Activated CD4-positive, alpha-beta T cell treated with anti-CD3 and anti-CD28 coated beads, Interleukin-10, Interleukin-2, amounts not matched to agents 100 ng/mL and 50 ng/mL, durations not matched to agents 16 hours and 8 hours (primary cell): ENCODE measurements at regions not wholly inside any gene's neighbourhood (a gene's known extent, or its start where the extent isn't known, plus 50 kb on each side); places are given as distances from the start of the nearest gene placed in this dataset.
"Not testable (repeated sequence)": the region's sequence is repeated elsewhere in the genome, so short reads cannot be mapped to it uniquely, and the experiment has no call there.

Experiments
- DNase-seq: peaks from one replicate; pipeline ENCODE4 v3.0.0-alpha.2; 2020

DNA sequence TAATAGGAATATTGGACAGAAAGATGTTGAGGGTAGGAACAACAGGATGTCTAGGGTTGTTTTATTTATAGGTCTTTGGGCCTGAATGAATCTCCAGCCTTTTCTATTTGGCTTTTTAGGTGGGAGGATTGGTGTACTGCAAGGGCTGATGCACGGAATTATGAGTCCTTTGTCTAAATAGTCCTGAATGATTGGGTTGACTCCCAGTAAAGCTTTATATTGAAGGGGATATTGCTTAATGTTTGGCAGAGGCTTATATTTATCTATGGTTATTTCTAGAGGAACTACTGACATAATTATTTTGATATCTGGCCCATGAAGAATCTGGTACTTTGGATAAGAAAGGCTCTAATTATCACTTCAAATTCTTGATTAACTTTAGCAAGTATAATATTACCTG is 253.6 kb upstream of the AVPR1A start:
- no peak for DNase-seq

DNA sequence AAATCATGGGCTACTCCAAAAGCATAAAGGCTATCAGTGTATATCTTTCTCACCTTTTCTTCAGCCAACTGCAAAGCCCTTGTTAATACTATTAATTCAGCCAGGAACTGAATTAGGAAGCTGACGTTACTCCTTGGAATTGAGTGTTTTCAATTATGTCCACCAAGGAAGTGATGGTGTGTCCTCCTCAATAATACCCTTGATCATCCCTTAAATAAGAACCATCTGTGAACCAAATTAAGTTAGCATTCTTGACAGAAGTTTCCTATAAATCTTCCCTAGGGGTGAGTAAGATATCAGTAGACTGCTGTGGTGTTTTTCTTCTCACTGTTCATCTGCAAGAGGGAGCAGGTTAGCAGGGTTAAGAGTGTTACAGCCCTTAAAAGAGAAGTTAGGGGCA is 252.3 kb upstream of the AVPR1A start:
- no peak for DNase-seq

DNA sequence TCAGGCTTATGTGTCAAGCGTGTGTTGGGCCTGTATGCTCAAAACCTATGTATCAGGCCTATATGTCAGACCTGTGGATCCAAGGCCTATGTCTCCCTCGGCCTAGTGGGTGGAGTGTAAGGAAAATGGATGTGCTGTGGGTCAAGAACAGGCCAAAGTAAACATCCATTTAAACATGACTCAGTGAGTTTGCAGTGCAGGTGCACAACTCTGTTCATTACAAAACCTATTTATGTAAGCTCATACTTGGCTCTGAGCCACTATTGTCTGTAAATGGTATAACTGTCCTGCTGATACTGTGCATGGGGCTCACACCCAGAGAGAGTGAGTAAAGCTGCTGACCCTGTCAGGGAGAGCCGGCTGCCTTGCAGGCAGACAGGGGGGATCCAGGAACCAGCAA is 249.7 kb upstream of the AVPR1A start:
- no peak for DNase-seq

DNA sequence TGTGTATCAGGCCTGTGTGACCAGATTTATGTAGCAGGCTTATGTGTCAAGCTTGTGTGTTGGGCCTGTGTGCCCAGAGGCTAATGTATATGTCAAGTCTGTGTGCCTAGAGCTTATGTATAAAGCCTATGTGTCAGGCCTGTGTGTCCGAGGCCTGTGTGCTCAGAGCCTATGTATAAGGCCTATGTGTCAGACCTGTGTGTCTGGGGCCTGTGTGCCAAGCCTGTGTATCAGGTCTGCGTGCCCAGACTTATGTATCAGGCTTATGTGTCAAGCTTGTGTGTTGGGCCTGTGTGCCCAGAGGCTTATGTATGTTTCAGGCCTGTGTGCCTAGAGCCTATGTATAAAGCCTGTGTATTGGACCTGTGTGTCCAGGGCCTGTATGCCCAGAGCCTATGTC is 249.3 kb upstream of the AVPR1A start:
- DNase-seq, result no peak

DNA sequence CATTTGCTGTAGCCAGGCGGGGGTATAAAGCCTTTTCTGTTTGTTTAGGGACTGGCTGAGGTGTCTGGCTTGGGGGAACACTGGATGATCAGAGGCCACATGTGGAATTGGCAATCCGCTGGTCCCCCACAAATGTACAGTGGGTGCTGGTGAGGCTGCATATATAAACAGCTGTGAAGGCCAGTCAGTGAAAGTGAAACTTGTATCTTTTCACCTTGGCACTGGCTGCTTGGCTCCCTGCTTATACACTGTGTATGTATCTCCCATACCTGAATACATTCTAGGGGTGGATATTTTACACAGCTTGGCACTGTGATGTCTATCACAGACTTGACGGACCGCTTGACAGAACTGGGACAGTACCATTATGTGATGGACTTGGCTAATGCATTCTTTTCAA is 246.8 kb upstream of the AVPR1A start:
- no peak for DNase-seq

DNA sequence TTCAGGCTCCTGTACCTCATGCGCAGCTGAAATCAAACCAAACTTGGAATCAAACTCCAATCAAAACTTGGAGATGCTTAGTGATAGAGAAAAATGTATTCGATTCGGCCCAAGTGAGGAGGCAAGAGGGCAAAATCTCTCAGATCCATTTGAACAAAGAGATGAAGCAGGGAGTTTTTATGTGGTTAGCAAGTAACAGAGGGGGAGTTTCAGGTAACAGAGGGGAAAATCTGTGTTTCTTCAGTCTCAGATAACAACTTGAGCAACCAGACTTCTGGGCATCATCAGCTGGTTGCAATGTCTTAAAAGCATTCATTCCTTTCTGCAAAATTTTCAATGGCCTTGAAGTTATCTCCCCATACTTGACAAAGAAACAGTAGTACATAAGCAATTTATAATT is 245.1 kb upstream of the AVPR1A start:
- no peak for DNase-seq

DNA sequence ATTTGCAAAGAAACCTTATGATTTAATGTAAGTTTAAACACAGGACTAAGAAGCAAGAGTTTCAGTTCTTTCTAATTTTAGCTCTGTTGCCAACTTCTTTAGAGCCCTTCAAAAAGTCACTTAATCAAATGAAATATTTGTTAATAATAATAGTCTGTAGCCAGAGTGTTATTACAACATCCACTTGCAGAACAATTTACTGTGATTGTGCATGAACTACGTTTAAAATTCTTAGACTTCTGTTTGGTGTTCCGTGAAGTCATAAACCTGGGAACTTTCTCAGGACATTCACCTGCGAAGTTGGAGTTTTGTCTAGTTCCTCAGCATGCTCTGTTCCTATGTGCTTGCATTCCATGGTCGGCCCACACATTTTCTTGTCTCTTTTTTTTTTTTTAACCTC is 244.0 kb upstream of the AVPR1A start:
- no peak for DNase-seq

DNA sequence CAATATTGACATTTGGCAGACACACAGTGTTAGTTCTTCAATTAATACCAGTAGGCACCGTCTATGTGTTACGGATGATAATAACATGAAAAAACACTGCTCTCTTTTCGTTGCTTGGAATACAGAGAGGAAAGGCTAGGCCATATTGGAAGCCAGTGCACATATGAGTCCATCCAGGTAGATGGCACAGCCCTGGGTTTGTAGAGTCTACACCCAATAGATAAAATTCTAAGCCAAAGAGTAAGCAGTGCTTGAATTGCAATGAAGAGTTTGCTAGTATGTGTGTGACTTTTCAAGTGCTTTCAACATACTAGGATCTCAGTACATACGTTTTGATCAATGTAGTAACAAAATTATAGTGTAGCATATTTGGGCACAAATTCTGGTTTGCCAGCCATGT is 243.3 kb upstream of the AVPR1A start:
- DNase-seq, result no peak

DNA sequence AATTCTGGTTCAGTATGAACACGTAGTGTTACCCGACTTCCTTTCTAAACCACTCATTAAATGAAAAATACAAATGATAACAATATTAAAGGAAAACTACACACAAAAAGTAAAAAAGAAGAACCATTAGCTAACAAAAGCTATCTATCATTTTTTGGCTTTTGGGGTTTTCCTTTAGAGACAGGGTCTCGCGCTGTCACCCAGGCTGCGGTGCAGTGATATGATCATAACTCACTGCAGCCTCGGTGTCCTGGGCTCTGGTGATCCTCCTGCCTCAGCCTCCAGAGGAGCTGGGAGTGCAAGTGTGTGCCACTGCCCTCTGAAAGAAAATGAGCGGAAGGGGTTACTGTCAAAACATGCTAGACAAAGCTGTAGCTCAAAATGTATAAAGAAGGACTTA is 238.2 kb upstream of the AVPR1A start:
- no peak for DNase-seq

DNA sequence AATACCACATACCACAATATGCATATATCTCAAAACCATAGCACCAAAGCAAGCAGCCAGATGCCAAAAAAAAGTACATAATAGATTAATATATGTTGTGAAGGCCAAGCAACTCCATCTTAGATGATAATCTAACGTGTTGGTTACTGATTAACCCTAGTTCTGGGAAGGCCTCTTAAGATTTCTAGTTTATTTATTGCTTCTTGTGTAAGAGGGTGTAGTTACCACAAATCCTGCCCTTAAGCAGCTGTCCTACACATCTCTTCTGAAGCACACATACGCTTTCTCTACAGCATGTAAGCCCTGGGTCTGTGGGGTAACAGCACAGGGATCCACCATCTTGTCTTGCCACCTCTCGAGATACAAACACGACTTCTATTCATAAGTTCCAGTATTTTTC is 236.8 kb upstream of the AVPR1A start:
- DNase-seq, result no peak

DNA sequence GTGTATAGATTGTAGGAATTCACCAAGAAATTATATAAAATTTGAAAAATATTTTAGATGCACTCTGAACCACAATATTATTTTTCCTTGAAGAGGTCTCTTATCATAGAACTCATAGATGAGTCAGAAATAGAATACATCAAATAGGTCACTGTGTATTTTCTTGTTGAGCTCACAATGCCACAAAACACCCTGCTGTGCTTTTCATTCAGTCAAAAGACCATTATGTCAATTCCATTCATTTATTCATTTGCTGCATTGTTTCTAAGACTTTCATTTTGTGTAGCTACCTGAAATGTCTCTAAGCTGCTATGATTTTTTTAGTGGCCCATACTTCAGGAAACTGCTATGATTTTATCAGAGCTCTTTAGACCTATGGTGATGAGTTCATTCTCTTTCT is 231.9 kb upstream of the AVPR1A start:
- DNase-seq, result no peak

DNA sequence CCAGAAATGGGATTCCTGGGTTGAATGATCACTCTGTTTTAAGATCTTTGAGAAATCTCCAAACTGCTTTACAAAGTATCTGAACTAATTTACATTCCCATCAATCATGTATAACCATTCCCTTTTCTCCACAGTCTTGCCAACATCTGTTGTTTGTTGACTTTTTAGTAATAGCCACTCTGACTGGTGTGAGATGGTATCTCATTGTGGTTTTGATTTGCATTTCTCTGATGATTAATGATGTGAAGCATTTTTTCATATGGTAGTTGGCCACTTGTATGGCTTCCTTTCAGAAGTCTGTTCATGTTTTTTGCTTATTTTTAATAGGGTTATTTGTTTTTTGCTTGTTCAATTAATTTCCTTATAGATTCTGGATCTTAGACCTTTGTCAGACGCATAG is 211.8 kb upstream of the AVPR1A start:
- no peak for DNase-seq

DNA sequence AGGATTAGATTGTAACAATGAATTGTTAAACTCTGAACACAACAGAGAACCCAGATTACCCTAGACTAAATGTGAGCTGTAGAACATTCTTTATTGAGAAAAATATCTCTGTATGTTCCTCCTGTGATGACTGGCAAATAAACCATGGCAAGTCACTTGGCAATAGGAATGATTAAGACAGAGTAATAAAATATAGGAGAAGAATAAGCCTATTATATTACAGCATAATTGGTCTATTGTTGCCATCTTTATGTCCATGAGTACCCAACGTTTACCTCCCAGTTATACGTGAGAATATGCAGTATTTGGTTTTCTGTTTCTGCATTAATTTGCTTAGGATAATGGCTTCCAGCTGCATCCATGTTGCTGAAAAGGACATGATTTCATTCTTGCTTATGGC is 211.2 kb upstream of the AVPR1A start:
- DNase-seq, result no peak

DNA sequence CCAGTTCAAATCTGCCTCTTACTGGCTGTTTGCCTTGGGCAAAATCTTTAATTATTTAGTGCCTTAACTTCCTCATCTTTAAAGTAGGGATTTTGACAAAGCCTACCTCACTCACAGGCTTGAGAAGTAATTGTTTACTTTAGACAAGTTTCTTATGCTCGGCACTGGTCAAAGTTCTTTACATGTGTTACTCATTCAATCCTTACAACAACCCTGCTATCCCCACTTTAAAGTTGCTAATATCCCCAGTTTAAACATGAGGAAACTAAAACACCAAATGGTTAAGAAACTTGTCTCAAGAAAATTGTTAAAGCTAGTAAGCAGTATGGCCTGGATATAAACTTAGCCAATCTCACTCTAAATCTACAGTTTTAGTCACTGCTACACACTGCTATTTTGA is 204.0 kb upstream of the AVPR1A start:
- no peak for DNase-seq

DNA sequence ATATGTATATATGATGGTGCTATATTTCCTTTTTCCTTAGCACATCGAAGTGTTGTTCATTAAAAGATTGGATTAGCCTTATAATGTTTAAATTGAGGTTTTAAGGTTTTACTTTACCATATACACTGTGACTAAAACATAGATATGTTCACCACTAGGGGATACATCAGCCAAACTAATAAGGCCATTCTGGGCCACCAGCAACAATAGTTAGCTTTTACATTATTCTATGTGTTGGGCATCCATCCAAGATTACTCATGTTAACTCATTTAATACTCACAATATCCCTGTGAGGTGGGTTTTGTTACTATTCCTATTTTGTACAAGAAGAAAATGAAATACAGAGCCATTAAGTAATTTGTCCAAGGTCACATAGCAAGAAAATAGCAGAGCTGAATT is 202.6 kb upstream of the AVPR1A start:
- DNase-seq, result no peak

DNA sequence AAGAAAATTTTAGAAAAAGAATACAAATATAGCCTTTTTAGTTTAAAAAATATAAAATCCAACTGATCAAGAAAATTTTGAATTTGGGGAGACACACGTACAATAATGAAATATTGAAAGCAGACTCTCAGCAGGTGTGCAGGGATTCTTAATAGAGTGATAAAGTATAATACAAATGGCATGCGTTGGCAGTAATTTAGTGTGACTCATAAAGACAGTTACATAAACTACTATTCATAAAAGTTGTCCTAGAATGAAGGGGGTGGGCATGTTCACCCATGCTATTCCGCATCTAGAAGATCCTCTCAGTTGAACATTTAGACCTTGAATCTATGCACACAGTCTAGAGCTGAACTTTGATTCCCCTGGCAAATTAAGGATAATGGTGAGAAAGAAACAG is 200.4 kb upstream of the AVPR1A start:
- DNase-seq, result no peak

DNA sequence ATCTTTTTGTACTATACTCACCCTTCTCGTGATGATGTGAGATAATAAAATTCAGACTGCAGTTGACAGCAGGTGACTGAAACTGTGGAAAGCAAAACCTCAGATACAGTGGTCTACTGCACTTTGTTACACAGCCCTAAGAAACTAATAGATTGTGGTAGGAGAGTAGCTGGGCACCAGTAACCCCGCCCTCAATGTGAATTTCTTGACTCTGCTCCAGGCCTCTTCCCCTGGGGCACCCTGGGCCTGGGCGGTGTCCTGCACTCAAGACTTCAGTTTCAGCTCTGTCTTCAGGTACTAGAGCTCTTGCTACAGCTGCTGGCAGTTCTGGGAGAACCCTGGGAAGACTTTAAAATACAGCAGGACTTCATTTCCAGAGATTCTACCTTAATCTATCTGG is 197.6 kb upstream of the AVPR1A start:
- no peak for DNase-seq

DNA sequence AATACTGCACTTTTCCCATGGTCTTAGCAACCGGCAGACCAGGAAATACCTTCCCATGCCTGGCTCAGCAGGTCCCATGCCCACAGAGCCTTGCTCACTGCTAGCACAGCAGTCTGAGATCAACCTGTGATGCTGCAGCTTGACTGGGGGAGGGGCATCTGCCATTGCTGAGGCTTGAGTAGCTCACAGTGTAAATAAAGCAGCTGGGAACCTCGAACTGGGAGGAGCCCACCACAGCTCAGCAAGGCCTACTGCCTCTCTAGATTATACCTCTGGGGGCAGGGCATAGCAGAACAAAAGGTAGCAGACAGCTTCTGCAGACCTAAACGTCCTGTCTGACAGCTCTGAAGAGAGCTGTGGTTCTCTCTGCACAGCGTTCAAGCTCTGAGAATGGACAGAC is 186.2 kb upstream of the AVPR1A start:
- not testable (repeated sequence) for DNase-seq

DNA sequence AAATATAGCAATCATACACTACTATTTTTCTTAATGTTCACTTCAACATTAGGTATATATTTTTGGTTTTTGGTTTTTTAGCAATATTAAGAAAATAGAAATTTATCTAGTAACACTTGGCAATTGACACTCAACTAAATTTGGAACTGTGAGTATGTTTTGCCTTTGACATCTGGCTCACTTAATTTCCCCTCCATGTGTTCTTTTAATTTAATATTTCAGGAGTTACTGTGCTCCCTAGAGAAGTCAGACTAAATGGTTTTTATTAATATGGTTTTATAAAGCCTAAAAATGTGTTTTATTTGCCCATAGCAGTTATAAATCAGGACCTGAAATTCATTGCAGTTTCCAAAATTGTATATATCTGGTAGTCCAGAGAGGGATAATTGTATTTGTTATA is 175.3 kb upstream of the AVPR1A start:
- DNase-seq, result no peak

DNA sequence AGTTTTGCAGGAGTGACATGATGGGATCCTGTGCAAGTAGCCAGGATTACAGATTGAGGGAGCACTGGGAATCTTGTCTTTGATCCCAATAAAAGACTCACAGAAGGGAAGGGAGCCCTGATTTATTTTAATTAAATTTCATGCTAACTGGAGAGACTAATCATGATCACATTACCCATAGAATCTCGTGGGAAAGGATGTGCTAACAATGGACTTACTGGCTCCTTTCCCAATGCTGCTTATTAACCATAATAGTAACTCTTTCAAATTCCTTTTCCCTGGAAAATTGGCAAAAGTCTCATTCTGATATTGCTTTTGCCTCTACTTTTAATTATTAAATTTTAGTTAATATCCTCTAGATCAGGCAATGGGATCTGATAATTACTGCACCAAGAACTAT is 174.8 kb upstream of the AVPR1A start:
- no peak for DNase-seq

DNA sequence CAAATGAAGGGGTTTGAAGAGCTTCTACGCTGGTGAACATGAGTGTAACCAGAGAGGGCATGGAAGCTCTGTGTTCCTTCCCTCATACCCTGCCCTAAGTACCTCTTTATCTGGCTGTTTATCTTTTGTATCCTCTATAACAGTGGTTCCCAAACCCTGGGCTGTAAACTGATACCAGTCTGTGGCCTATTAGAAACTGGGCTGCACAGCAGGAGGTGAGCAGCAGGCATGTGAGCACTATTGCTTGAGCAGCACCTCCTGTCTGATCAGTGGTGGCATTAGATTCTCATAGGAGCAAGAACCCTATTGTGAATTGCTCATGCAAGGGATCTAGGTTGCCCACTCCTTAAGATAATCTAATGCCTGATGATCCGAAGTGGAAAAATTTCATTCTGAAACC is 172.9 kb upstream of the AVPR1A start:
- DNase-seq, result no peak

DNA sequence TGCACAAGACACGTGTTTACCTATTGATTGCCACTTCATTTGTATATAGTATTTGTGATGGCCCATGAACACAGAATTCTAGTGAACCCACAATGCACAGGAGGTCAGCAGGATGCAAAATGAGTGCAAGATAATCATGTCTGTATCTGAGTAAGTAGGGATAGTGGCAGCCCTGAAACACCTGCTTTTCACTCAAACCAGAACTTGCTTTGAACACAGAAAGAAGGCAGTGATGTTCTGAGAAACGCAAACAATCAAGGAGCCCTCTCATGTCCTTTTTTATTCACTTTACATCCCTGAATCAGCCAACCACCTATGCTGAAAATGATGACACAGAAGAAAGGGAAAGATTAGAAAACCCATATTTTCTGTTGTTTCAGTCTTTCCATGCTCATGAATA is 170.4 kb upstream of the AVPR1A start:
- DNase-seq, result no peak

DNA sequence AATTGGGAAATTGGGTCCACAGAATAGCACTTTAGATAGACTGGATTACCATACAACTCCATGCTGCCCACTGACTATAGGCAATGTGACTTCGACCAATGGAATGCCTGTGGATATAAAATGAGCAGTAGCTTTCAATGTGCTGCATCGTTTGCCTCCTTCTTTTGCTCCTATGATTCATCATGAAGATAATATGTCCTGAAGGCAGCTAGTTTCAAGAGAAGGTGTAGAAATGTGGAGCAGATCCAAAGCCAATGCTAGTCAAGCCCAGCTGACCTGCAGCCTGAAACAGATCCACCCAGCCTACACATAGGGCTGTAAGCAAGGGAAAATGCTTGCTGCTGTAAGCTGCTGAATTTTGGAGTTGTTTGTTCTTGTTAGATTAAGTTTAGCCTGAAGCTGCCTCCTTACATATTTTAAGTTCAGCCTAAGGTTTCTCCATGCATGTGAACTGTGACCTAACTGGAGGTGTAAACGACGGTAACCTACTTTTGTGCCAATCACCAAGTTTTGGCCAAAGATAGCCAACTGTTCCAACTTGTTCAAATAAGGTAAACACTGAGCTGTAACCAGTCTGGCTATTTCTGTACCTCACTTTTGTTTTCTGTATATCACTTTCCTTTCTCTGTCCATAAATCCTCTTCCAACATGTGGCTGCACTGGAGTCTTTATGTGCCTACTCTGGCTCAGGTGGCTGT is 169.1 kb upstream of the AVPR1A start:
- no peak for DNase-seq

DNA sequence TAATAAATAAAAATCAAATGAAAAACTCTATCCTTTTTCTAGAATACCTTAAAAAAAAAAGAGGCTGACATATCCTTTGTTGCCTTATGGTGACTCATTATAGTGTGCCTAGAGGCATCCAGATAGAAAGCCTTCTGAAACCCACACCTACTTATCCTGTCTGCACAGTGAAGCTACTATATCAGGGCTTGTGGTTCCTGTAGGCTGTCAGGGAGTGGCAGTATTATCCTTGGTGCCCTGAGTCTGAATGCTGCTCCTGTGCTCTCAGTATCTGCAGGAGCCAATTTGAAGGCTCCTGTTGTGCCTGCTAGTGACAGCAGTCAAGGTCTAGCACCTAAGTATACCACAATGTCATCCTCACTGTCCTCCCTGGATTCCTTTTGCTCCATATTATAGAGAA is 168.4 kb upstream of the AVPR1A start:
- no peak for DNase-seq

DNA sequence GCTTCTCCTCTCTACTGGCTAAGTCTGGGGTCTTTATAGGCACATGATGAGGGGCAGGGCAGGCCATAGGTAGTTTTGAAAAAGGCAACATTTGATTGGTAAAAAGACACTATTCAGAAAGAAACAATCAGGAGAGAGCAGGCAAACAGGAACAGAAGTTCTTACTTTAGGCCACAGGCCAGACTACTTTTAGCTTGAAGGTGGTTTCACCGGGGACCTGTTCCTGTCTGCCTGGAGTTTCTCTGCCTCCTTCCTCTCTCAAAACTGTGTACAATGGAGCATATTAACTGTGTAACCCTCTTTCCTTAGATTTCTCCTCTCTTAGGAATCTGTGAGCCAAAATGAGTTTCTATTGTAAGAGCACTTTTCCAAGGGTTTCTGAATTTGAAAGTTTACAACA is 167.9 kb upstream of the AVPR1A start:
- DNase-seq, result no peak

DNA sequence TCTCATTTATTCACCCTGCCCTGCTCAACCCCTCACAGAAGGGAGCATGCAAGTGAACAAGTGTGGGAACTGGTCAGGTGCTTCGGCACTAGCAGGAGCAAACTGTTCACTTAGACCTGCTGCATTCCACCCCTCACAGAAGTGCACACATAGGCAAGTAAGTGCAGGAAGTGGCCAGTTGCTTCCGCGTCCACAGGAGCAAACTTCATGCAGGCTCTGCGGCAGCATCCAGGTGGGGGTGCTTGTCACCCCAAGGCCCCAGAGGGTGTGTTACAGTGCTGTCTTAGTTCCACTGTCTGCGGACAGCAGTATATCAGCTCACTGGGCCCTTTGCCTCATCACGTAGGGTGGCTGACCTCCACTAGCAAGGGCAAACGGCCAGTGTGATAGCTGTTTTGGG is 167.3 kb upstream of the AVPR1A start:
- DNase-seq, result no peak
